NCI-H345 (cell line): ENCODE measurements at regions not wholly inside any gene's neighbourhood (a gene's known extent, or its start where the extent isn't known, plus 50 kb on each side); places are given as distances from the start of the nearest gene placed in this dataset.
A peak's percentile ranks its signal among the peaks of the same experiment; 100 is the strongest.
"Not testable (repeated sequence)": the region's sequence is repeated elsewhere in the genome, so short reads cannot be mapped to it uniquely, and the experiment has no call there.

Experiments used
- DNase-seq: peaks from one replicate; lab custom pipeline; 2025; lab: John Stamatoyannopoulos, UW

- peak; percentile 75 for DNase-seq
Observed at GRCh38 chr14:37650356-37651037, 55.1 kb downstream of the TTC6 start.

- no peak for DNase-seq
Observed at GRCh38 chr14:37652042-37652441, 56.6 kb downstream of the TTC6 start.

- no peak for DNase-seq
Observed at GRCh38 chr14:37655418-37655817, 60.0 kb downstream of the TTC6 start.

GRCh38 chr14:37658156-37658555 is 62.7 kb downstream of the TTC6 start:
- DNase-seq: peak; percentile 61

- DNase-seq: no peak
Observed at GRCh38 chr14:37663498-37663897, 68.1 kb downstream of the TTC6 start.

- no peak for DNase-seq
Observed at GRCh38 chr14:37665479-37665878, 70.0 kb downstream of the TTC6 start.

- DNase-seq: no peak
Observed at GRCh38 chr14:37665951-37666350, 70.5 kb downstream of the TTC6 start.

GRCh38 chr14:37668646-37669045 is 73.2 kb downstream of the TTC6 start:
- no peak for DNase-seq

- DNase-seq: no peak
Observed at GRCh38 chr14:37669242-37669641, 73.8 kb downstream of the TTC6 start.

- DNase-seq: no peak
Observed at GRCh38 chr14:37673439-37673838, 78.0 kb downstream of the TTC6 start.

- DNase-seq: no peak
Observed at GRCh38 chr14:37678916-37679315, 83.5 kb downstream of the TTC6 start.

GRCh38 chr14:37681486-37681885 is 86.1 kb downstream of the TTC6 start:
- no peak for DNase-seq

- not testable (repeated sequence) for DNase-seq
Observed at GRCh38 chr14:37692680-37693079, 97.3 kb downstream of the TTC6 start.

- not testable (repeated sequence) for DNase-seq
Observed at GRCh38 chr14:37693420-37693819, 98.0 kb downstream of the TTC6 start.

GRCh38 chr14:37695866-37696265 is 100.4 kb downstream of the TTC6 start:
- no peak for DNase-seq

GRCh38 chr14:37697489-37698121 is 102.2 kb downstream of the TTC6 start:
- DNase-seq: no peak

- DNase-seq: no peak
Observed at GRCh38 chr14:37698840-37699777, 103.7 kb downstream of the TTC6 start.

GRCh38 chr14:37707716-37708115 is 112.3 kb downstream of the TTC6 start:
- DNase-seq: no peak

GRCh38 chr14:37708481-37708880 is 113.1 kb downstream of the TTC6 start:
- DNase-seq: no peak

GRCh38 chr14:37709419-37710195 is 114.2 kb downstream of the TTC6 start:
- no peak for DNase-seq

- no peak for DNase-seq
Observed at GRCh38 chr14:37711356-37711830, 116.0 kb downstream of the TTC6 start.
